HG02759 (cell line): ENCODE measurements at regions not wholly inside any gene's neighbourhood (a gene's known extent, or its start where the extent isn't known, plus 50 kb on each side); places are given as distances from the start of the nearest gene placed in this dataset.
A peak's percentile ranks its signal among the peaks of the same experiment; 100 is the strongest.

Source experiments
- ATAC-seq: cut with Tn5 transposase; IDR thresholded peaks from one replicate; pipeline ENCODE4 v1.9.1; 2021; ENCODE audit warnings: mild to moderate bottlenecking, moderate library complexity; ENCODE audit not compliant: unreplicated experiment

- no peak for ATAC-seq
Measured at GRCh38 chr2:134770702-134771101, 51.9 kb upstream of the TMEM163 start.

GRCh38 chr2:134771313-134771801 lies 52.6 kb upstream of the TMEM163 start:
- ATAC-seq = no peak

GRCh38 chr2:134772493-134773169 lies 53.8 kb upstream of the TMEM163 start:
- no peak for ATAC-seq

GRCh38 chr2:134773335-134773734 lies 54.5 kb upstream of the TMEM163 start:
- no peak for ATAC-seq

GRCh38 chr2:134773759-134774742 lies 55.3 kb upstream of the TMEM163 start:
- ATAC-seq = no peak

- no peak for ATAC-seq
Measured at GRCh38 chr2:134774786-134775641, 56.2 kb upstream of the TMEM163 start.

GRCh38 chr2:134776836-134777235 lies 58.0 kb upstream of the TMEM163 start:
- no peak for ATAC-seq

- no peak for ATAC-seq
Measured at GRCh38 chr2:134777593-134777992, 58.8 kb upstream of the TMEM163 start.

- no peak for ATAC-seq
Measured at GRCh38 chr2:134778372-134778771, 59.6 kb upstream of the TMEM163 start.

GRCh38 chr2:134780972-134781371 lies 57.4 kb upstream of the ACMSD start:
- no peak for ATAC-seq

GRCh38 chr2:134782107-134782506 lies 56.3 kb upstream of the ACMSD start:
- no peak for ATAC-seq

- ATAC-seq = peak; percentile 75
Measured at GRCh38 chr2:134782792-134783191, 55.6 kb upstream of the ACMSD start.

- ATAC-seq = no peak
Measured at GRCh38 chr2:134783912-134784311, 54.5 kb upstream of the ACMSD start.

GRCh38 chr2:134785659-134786430 lies 52.6 kb upstream of the ACMSD start:
- no peak for ATAC-seq

GRCh38 chr2:134788417-134788816 lies 50.0 kb upstream of the ACMSD start:
- no peak for ATAC-seq
